Right cardiac atrium (tissue), 5 donors: ENCODE measurements at regions not wholly inside any gene's neighbourhood (a gene's known extent, or its start where the extent isn't known, plus 50 kb on each side); places are given as distances from the start of the nearest gene placed in this dataset.
A peak's percentile ranks its signal among the peaks of the same experiment; 100 is the strongest.
"Not testable (repeated sequence)": the region's sequence is repeated elsewhere in the genome, so short reads cannot be mapped to it uniquely, and the experiment has no call there.

Source experiments
- ATAC-seq, 2 donors: fragments of 200-7000 bp; cut with Tn5 transposase; one replicate each; pipeline versions ENCODE4 v1.8.0 to v1.9.1; 2020; ENCODE audit warnings: moderate library complexity in 2 of 2, mild to moderate bottlenecking in 1 of 2
- DNase-seq, 3 donors: peaks; one replicate each; pipeline ENCODE4 v3.0.0-alpha.2; 2020
- H3K27ac ChIP-seq: one replicate; pipeline ENCODE4 v1.5.1; 2013; ENCODE audit warnings: mild to moderate bottlenecking, low read length, control low read depth, moderate library complexity
- H3K27me3 ChIP-seq: one replicate; pipeline ENCODE4 v1.6.1; 2013; ENCODE audit not compliant: control insufficient read depth, insufficient read depth
- H3K4me1 ChIP-seq: one replicate; pipeline ENCODE4 v1.6.1; 2013; ENCODE audit warnings: low read length; ENCODE audit not compliant: control insufficient read depth, insufficient read depth
- H3K4me3 ChIP-seq: one replicate; pipeline ENCODE4 v1.5.1; 2013; ENCODE audit warnings: low read length, control low read depth
- H3K9me3 ChIP-seq: one replicate; pipeline ENCODE4 v1.6.1; 2013; ENCODE audit warnings: low read length; ENCODE audit not compliant: control insufficient read depth
- WGBS: extraction: QIAGEN DNeasy Blood & Tissue Kit; methylation state at CpG from one replicate; pipeline ENCODE4 v1.1.7; 2013; 5-methylcytosine and 5-hydroxymethylcytosine counted together
- intact Hi-C, 4 donors: fragments of 100-400 bp; cut with DNase I; formaldehyde crosslinking; loops; one replicate each; pipeline versions ENCODE4 v1.11.0 to v1.14.0; 2022 to 2023
- donor health status: healthy with polysubstance abuse.
- donor health status: DM: no; HTN: yes; CAD: no.
- donor health status: DM: no; HTN: no; CAD: no.
- donor health status: DM: no; HTN: yes; CAD: no; lungs with severe emphysema.
- donor health status: DM: yes; HTN: yes; CAD: no.

GRCh38 chr5:25990771-25991170 lies 1047.6 kb downstream of the CDH9 start:
- H3K4me1 ChIP-seq, result no peaks in the 10 kb centered on the region
- no peak overlapping the region for H3K4me3 ChIP-seq
- 96% methylated on average over 1 of the region's 1 CpG for WGBS
- ATAC-seq, result no peak
- H3K9me3 ChIP-seq, result peaks cover 2% of the 10 kb centered on the region
- H3K27me3 ChIP-seq, result no peaks in the 10 kb centered on the region
- intact Hi-C loops, result no loop called here
- H3K27ac ChIP-seq, result no peak overlapping the region
- no peak for DNase-seq

DNA sequence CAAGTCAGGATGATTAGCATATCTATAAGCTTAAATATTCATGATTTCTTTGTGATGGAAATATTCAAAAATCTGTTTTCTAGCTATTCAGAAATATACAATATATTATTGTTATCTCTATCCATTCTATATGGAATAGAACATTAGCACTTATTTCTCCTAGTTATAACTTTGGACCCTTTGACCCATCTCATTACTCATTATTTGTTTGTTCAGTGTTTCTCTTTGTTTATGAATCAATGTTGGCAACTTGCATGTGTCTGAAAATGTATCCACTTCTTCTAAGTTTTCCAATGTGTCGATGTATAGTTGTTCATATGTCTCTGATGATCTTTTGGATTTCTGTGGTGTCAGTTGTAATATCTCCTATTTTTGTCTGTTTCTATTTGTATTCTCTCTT lies 1059.3 kb downstream of the CDH9 start:
- Histone ChIP-seq H3K27me3 (no peaks in the 10 kb centered on the region), H3K27ac (no peak overlapping the region), H3K4me3 (no peak overlapping the region), H3K4me1 (no peaks in the 10 kb centered on the region), H3K9me3 (no peaks in the 10 kb centered on the region)
- 90% methylated on average over 1 of the region's 1 CpG for WGBS
- no peak for DNase-seq
- no peak for ATAC-seq
- intact Hi-C loops, result no loop called here

DNA sequence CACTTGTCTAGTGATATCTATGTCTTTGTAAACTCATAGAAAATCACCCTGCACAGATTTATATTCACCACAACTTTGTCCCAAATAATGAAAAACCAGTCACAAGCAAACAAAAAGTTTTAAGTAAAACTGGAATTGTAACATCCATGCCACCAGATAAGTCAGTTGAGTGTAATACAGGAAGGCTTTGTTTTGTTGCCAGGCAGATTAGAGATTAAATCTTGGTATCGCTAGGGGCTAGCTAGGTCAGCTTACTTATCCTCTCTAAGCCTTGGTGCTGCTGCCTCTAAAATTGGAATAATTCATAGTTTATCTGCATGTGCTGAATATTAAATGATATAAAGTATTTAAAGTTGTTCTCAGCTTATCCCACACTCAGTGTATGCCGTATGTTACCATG lies 1062.5 kb downstream of the CDH9 start:
- H3K4me3 ChIP-seq, result no peak overlapping the region
- no peaks in the 10 kb centered on the region for H3K4me1 ChIP-seq
- H3K27me3 ChIP-seq, result no peaks in the 10 kb centered on the region
- 57% methylated on average over 2 of the region's 2 CpGs for WGBS
- H3K9me3 ChIP-seq, result no peaks in the 10 kb centered on the region
- H3K27ac ChIP-seq, result no peak overlapping the region
- DNase-seq, result no peak
- ATAC-seq, result no peak
- intact Hi-C loops, result no loop called here

DNA sequence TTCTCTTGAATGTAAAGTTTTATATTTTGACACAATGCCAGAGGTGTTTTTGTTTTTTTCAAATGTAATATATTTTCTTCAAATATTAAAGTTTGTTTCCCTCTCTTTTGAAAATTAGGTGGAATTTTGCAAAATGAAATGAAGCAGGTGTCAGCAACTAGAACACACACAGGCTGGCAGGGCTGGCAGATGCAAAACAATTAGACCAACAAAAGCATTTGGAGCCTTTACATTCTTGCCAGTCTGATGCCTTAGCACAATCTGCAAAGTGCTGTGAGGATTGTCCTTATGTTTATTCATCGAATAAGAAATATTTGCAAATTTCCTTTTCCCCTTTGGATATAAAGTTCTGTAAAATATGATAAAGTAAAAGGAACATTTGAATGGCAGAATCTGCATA lies 1063.9 kb downstream of the CDH9 start:
- WGBS, result 78% methylated on average over 1 of the region's 1 CpG
- ATAC-seq, result no peak
- no peaks in the 10 kb centered on the region for H3K4me1 ChIP-seq
- DNase-seq, result no peak
- intact Hi-C loops, result no loop called here
- peaks cover 2% of the 10 kb centered on the region for H3K9me3 ChIP-seq
- H3K27ac ChIP-seq, result no peak overlapping the region
- no peak overlapping the region for H3K4me3 ChIP-seq
- no peaks in the 10 kb centered on the region for H3K27me3 ChIP-seq

- WGBS, result 80% methylated on average over 3 of the region's 3 CpGs
- Histone ChIP-seq H3K4me1 (no peaks in the 10 kb centered on the region), H3K4me3 (no peak overlapping the region), H3K9me3 (peaks cover 2% of the 10 kb centered on the region), H3K27me3 (no peaks in the 10 kb centered on the region), H3K27ac (no peak overlapping the region)
- intact Hi-C loops, result no loop called here
- no peak for DNase-seq
- ATAC-seq, result no peak
These were observed 1067.4 kb downstream of the CDH9 start for GRCh38 chr5:25970906-25971489.

DNA sequence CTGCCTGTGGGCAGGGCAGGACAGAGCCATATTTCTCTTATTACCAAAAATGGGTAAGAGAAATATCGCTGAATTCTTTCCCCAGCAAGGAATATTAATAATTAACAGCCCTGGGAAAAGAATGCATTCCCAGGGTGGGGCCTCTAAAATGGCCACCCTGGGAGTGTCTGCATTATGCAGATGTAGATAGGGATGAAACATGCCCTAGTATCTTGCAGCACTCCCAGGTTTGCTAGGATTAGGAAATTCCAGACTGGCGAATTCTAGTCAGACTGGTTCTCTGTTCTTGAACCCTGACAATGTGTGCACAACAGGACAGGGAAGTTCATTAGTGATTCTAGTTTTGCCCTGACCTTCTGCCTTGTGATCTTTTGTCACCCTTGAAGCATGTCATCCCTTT lies 1069.3 kb downstream of the CDH9 start:
- intact Hi-C loops, H3K4me1 ChIP-seq, H3K27ac ChIP-seq, H3K4me3 ChIP-seq, H3K9me3 ChIP-seq, DNase-seq, H3K27me3 ChIP-seq, ATAC-seq: not testable (repeated sequence)
- 80% methylated on average over 2 of the region's 2 CpGs for WGBS

GRCh38 chr5:25964009-25964372 lies 1074.4 kb downstream of the CDH9 start:
- no peak for ATAC-seq
- intact Hi-C loops, result no loop called here
- H3K4me1 ChIP-seq, result no peaks in the 10 kb centered on the region
- H3K4me3 ChIP-seq, result no peak overlapping the region
- H3K27ac ChIP-seq, result no peak overlapping the region
- DNase-seq, result no peak
- H3K27me3 ChIP-seq, result no peaks in the 10 kb centered on the region
- 67% methylated on average over 3 of the region's 3 CpGs for WGBS
- H3K9me3 ChIP-seq, result no peaks in the 10 kb centered on the region

GRCh38 chr5:25963251-25964008 lies 1075.0 kb downstream of the CDH9 start:
- Histone ChIP-seq H3K4me3 (no peak overlapping the region), H3K27me3 (no peaks in the 10 kb centered on the region), H3K9me3 (no peaks in the 10 kb centered on the region), H3K4me1 (no peaks in the 10 kb centered on the region), H3K27ac (no peak overlapping the region)
- intact Hi-C loops, result no loop called here
- 57% methylated on average over 5 of the region's 5 CpGs for WGBS
- peak in 1 of 2 donors; percentile 54 for ATAC-seq
- DNase-seq, result peak in 2 of 3 donors; percentile 34 to 62

- Histone ChIP-seq H3K27me3 (no peaks in the 10 kb centered on the region), H3K4me3 (no peak overlapping the region), H3K4me1 (no peaks in the 10 kb centered on the region), H3K27ac (no peak overlapping the region), H3K9me3 (peaks cover 2% of the 10 kb centered on the region)
- 43% methylated on average over 2 of the region's 2 CpGs for WGBS
- DNase-seq (no peak), ATAC-seq (no peak)
- intact Hi-C loops, result no loop called here
These were observed 1083.0 kb downstream of the CDH9 start for GRCh38 chr5:25955337-25955736.

DNA sequence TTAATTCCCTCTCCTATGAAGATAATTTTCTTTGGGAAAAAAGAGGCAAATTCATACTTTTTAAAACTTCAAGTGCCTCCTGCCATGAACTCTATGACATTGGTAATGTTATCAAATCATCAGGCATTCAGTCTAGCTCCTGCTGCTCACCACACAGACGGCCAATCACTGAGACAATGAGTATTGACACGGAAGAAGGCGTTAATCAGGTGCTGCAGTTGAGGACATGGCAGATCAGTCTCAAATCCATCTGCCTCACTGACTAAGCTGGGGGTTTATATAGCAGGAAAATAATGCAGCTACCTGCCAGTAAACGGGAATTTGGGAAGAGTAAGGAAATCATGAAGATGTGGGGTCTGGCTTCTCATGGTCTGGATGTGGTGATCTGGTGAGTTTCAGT lies 1087.7 kb downstream of the CDH9 start:
- DNase-seq, result no peak
- H3K4me3 ChIP-seq, result no peak overlapping the region
- peaks cover 2% of the 10 kb centered on the region for H3K9me3 ChIP-seq
- ATAC-seq, result no peak
- intact Hi-C loops, result no loop called here
- H3K4me1 ChIP-seq, result no peaks in the 10 kb centered on the region
- H3K27me3 ChIP-seq, result no peaks in the 10 kb centered on the region
- no peak overlapping the region for H3K27ac ChIP-seq
- 59% methylated on average over 4 of the region's 4 CpGs for WGBS

GRCh38 chr5:25948278-25948677 lies 1090.1 kb downstream of the CDH9 start:
- DNase-seq (no peak), ATAC-seq (no peak)
- Histone ChIP-seq H3K9me3 (peaks cover 2% of the 10 kb centered on the region), H3K4me3 (no peak overlapping the region), H3K4me1 (no peaks in the 10 kb centered on the region), H3K27ac (no peak overlapping the region), H3K27me3 (no peaks in the 10 kb centered on the region)
- WGBS, result 93% methylated on average over 4 of the region's 4 CpGs
- intact Hi-C loops, result no loop called here

- no peak for DNase-seq
- Histone ChIP-seq H3K9me3 (no peaks in the 10 kb centered on the region), H3K4me1 (no peaks in the 10 kb centered on the region), H3K4me3 (no peak overlapping the region), H3K27me3 (no peaks in the 10 kb centered on the region), H3K27ac (no peak overlapping the region)
- intact Hi-C loops, result no loop called here
- 38% methylated on average over 2 of the region's 2 CpGs for WGBS
- ATAC-seq, result no peak
These were observed 1093.6 kb downstream of the CDH9 start for GRCh38 chr5:25944786-25945185.
